SK-N-SH (cell line): ENCODE measurements at regions not wholly inside any gene's neighbourhood (a gene's known extent, or its start where the extent isn't known, plus 50 kb on each side); places are given as distances from the start of the nearest gene placed in this dataset.

Experiments used
- CHD2 ChIP-seq: fragments of 150-350 bp; IDR thresholded peaks from 2 replicates; pipeline ENCODE4 v1.6.1; 2018; ENCODE audit warnings: low read length; ENCODE audit not compliant: partially characterized antibody
- CTCF ChIP-seq: fragments of 200-600 bp; sonication (generic); IDR thresholded peaks from 2 replicates; pipeline ENCODE4 v1.6.1; 2017; ENCODE audit warnings: antibody characterized with exemption, mild to moderate bottlenecking, moderate library complexity
- SMC3 ChIP-seq: IDR thresholded peaks from 2 replicates; pipeline ENCODE4 v1.6.1; 2012; ENCODE audit warnings: low read depth, low read length, improper control_type of control experiment

- TF ChIP-seq CTCF = no peak
- TF ChIP-seq SMC3 = no peak
- no peak for TF ChIP-seq CHD2
These were observed 129.5 kb upstream of the NCOR2 start for GRCh38 chr12:124696693-124697476.
